GM12865 (cell line): ENCODE measurements at regions not wholly inside any gene's neighbourhood (a gene's known extent, or its start where the extent isn't known, plus 50 kb on each side); places are given as distances from the start of the nearest gene placed in this dataset.
A peak's percentile ranks its signal among the peaks of the same experiment; 100 is the strongest.

Experiments used
- DNase-seq: peaks from one replicate; pipeline ENCODE4 v3.0.0; 2010; ENCODE audit warnings: low read depth
- H3K4me3 ChIP-seq: 2 replicates; pipeline ENCODE4 v1.5.1; 2011; ENCODE audit warnings: mild to moderate bottlenecking, low read depth, low read length, control low read depth
- TF ChIP-seq, protein P1 (sequence below): IDR thresholded peaks from 2 replicates; pipeline ENCODE4 v1.5.1; 2011; ENCODE audit warnings: low read length, control low read depth, low read depth, inconsistent platforms; ENCODE audit not compliant: insufficient read depth; ENCODE audit errors: missing control alignments

DNA sequence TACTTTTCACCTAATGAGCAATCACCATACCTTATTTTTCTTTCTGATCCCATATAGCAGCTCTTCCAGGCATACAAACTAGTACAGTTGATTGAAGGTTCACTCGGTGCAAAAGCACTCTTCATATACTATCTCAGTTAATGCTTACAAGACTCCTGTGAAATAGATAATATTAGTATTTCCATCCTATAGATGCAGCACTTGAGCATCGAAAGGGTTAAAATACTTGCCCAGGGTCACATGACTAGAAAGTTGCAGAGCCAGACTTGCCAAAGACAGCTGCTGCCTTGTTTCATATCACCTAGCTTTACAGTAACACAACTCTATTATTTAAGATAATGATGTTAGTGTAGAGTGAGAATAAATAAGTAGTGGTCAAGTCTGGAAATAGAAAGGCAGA lies 466.0 kb upstream of the TNP1 start:
- TF ChIP-seq, protein P1, sequence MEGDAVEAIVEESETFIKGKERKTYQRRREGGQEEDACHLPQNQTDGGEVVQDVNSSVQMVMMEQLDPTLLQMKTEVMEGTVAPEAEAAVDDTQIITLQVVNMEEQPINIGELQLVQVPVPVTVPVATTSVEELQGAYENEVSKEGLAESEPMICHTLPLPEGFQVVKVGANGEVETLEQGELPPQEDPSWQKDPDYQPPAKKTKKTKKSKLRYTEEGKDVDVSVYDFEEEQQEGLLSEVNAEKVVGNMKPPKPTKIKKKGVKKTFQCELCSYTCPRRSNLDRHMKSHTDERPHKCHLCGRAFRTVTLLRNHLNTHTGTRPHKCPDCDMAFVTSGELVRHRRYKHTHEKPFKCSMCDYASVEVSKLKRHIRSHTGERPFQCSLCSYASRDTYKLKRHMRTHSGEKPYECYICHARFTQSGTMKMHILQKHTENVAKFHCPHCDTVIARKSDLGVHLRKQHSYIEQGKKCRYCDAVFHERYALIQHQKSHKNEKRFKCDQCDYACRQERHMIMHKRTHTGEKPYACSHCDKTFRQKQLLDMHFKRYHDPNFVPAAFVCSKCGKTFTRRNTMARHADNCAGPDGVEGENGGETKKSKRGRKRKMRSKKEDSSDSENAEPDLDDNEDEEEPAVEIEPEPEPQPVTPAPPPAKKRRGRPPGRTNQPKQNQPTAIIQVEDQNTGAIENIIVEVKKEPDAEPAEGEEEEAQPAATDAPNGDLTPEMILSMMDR, result no peak
- H3K4me3 ChIP-seq, result no peak overlapping the region
- DNase-seq, result no peak

DNA sequence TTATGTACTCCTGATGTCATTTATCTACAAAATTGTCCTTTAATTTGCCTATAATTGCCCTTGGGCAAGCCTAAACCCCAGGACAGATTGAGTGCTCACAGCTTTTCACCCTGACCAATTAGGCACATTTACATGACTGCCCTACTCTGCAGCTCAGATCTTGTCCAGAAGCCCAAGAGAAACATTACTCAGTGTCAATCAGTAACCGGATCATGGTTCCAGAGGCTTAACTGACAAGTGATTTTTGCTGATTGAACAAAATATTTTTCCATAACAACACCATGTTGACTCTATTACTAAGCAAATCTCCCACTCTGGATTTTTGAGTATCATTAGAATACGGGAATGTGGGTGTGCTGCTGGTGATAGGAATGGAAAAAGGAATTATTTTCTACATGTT lies 465.4 kb upstream of the TNP1 start:
- DNase-seq, result no peak
- TF ChIP-seq, protein P1, result no peak
- no peak overlapping the region for H3K4me3 ChIP-seq

DNA sequence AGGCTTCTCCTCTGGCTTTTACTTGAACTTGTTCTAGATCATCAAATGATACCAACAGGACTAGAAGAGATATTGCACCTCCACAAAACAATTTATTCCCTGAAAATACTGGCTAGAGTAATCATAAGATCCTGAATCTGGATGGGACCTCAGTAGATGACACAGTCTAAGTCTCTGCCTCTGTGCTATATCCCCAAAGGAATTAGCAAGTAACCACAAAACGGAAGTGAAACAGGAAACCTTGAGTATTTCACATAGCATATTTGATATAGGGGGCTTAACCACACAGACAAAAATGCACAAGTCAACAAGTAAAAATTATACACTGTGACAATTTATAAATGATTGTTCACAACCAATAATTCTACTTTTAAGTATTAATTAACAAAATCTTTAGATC lies 456.9 kb upstream of the TNP1 start:
- DNase-seq, result peak; percentile 25
- H3K4me3 ChIP-seq, result no peak overlapping the region
- TF ChIP-seq, protein P1, result no peak

DNA sequence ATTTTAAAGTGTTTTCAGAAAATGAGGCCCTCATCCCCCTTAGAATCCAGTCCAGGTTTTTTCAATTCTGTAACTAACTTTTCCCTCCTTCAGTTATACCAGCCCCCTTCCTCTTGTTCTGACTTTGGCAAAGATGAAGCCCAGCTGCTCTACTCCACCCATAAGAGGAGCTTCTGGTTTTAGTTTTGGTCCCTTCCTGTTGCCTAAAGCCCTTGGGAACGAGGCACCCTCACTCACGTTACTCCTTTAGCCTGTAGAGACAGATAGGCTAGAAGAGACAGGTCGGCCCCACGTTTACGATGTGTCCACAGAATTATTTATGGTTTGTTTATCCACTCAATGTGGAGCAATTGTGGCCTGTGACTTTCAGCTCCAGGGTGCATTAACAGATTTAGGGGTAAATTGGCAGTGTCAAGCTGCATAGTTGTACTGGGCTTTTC lies 454.2 kb upstream of the TNP1 start:
- TF ChIP-seq, protein P1, result no peak
- no peak overlapping the region for H3K4me3 ChIP-seq
- DNase-seq, result no peak

DNA sequence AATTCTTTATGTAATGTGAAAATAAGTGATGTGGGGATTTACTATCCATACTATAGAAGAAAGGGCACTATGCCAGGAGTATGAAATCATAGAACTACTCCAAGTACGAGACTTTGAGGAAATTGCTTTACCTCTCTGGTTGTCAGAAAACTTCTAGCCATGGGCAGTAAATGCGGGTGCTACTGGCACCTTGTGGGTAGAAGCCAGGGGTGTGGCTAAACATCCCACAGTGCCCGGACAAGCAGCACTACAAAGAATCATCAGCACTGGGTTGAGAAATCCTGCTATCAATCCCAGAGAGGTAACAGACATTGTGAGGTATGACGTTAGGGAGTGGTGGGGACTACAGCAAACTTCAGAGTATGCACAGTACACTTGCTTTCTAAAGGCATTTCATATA lies 453.5 kb upstream of the TNP1 start:
- TF ChIP-seq, protein P1, result no peak
- no peak for DNase-seq
- H3K4me3 ChIP-seq, result no peak overlapping the region

DNA sequence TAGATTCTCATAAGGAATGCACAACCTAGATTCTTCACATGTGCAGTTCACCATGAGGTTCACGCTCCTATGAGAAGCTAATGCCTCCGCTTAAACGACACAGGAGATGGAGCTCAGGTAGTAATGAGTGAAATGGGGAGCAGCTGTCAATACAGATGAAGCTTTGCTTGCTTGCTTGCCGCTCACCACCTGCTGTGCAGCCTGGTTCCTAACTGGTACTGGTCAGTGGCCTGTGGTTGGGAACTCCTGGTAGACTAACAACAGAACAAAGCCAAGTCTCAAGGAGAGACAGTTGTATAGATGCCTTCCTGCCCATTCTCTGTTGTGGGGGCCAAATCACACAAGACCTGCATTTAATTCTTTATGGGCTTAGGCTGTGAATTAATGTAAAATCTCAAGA lies 449.2 kb upstream of the TNP1 start:
- DNase-seq, result no peak
- TF ChIP-seq, protein P1, result no peak
- H3K4me3 ChIP-seq, result no peak overlapping the region

DNA sequence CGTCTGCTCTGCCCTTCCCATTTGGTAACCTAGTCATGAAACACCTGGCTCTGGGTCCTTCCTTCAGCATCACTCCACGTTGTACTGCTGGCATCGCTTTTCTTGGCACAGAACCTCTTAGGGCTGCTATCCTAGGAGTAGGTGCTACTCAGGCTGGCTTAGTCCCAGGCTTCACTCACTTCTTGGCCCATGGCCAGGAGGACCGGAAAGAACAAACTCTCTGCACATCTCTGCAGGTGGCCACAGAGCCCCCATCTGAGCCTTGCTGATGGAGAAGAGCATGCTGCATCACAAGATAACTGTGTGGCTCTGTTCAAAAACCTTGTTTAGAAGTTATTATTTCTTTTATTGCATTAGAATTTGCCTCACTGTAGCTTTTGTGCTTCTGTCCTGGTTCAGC lies 447.2 kb upstream of the TNP1 start:
- no peak overlapping the region for H3K4me3 ChIP-seq
- no peak for DNase-seq
- TF ChIP-seq, protein P1, result no peak
